GM19351 (cell line): ENCODE measurements at regions not wholly inside any gene's neighbourhood (a gene's known extent, or its start where the extent isn't known, plus 50 kb on each side); places are given as distances from the start of the nearest gene placed in this dataset.
"Not testable (repeated sequence)": the region's sequence is repeated elsewhere in the genome, so short reads cannot be mapped to it uniquely, and the experiment has no call there.

ENCODE experiments used
- ATAC-seq: cut with Tn5 transposase; IDR thresholded peaks from one replicate; pipeline ENCODE4 v1.9.1; 2021; ENCODE audit warnings: mild to moderate bottlenecking, moderate library complexity; ENCODE audit not compliant: unreplicated experiment

DNA sequence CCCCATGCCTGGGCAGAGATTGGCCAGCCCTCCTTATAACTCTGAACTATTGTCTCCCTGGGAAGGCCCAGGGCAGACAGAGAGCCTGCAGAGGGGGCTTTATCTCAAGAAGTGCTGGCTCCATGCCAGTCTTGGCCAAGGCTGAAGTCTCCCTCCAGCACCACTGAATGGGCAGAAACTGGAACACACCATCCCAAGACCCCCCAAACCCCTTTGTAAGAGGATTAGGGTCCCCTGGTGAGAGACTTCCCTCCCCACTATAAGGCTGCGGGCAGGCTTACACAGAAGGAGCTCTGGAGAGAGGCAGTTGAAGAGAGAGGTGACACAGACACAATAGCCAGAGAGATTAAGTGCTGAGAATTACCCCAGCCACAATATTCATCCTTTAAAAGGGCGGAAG, 97.2 kb downstream of the NAV1 start:
- ATAC-seq, result no peak

DNA sequence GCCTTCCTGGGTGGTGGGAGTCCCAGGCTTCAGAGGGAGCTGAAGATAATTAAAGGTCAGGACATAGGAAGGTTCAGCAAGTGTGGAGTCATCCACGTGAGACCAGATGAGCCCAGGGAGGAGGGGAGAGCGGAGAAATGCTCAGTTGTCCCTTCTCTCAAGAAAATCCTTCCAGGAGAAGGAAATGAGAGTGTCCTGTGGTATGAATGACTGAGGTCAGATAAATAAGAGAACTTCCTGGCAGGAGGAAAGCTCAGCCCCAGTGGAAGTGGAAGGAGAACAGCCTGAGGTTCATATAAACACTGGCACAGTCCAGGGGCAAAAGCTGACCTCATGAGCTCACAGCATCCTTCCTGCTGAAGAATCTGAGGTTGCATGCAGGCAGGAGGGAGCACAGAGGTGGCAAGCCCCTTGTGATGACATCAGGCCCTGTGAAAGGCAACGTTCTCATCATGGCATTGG, 97.6 kb downstream of the NAV1 start:
- ATAC-seq, result no peak

DNA sequence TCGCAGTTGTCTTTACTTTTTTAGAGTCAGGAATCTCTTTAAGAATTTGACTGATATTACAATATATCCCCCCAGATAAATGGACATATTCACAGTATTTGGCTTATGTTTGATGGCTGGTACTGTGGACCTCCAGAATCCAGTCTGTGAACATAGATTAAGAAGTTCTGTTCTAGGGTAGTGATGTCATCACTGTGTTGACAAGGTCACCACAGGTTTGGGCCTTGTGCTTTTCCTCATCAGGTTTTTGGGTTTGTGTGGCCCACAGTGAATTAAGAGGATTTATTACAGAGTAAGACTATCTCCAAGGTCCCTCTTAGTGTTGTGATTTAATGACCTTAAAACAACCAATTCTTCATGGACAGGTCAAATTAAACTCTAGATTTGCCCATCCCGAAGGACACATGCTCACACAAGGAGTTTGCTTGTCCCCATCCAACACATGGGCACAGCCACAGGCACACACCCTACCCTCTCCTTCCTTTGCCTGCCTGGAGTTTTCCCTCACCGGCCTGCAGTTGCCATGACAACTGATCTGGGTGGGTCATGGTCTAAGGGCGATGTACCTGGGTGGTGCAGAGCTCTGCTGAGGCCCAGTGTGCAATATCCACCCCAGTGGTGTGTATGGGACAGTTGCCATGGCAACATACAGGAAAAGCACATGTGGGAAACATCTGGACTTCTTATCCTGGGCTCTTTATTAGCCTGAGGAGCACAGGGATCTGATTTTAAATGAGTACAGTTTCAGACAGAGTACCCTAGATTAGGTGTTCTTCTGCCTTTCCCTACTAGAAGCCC, 98.6 kb downstream of the NAV1 start:
- no peak for ATAC-seq

DNA sequence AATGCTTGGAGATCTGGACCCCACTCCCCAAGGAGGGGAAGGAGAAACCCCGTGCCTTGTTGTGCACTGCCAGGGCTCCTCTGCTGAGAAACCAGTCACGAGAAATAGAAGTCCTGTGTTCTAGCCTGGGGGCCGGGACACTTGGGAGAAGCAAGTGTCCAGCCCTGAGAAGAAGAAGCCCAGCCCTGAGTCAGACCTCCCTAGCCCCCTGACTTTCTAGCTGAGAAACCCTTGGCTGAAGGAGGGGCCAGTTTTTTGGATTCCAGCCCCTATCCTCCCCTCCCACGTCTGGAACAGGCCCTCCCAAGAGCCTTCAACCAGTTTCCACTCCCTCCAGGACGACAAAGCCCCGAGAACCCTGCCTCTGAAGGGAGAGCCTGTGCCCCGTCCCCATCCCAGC, 100.5 kb downstream of the NAV1 start:
- no peak for ATAC-seq

DNA sequence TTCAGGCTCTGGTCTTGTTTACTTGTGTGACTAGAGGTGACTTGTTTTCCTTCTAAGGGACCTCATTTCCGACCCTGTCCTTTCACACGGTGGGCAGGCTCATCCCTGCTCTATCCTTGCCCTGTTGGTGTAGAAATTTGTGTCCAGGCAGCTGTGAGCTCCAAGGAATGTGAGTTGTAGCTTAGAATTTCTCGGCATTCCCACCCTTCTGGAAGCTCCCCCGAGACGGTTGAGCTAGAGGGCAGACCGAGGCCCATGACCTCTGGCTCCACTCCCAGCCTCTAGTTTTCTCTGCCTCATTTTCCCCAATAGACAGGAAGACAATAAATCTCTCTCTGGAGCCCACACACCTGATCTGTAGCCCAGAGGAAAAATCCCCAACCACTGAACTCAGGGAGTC, 100.9 kb downstream of the NAV1 start:
- ATAC-seq, result no peak

DNA sequence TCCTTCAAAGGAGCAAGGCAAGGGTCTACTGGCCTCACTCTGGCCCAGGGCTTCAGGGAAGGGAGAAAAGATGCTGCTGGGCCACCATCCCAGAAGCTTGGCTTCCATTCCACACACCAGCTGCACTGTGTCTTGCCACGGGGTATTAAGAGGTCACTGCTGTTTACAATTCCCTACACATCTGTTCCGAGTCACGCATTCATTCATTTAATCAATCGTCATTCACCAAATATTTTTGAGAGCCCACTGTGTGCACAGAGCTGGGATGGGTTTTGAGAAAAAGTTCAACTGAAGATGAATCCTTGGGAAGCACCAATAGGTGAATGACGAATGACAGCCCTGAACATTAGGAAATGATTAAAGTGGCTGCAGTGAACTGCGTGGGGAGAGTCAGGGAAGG, 101.7 kb downstream of the NAV1 start:
- no peak for ATAC-seq

DNA sequence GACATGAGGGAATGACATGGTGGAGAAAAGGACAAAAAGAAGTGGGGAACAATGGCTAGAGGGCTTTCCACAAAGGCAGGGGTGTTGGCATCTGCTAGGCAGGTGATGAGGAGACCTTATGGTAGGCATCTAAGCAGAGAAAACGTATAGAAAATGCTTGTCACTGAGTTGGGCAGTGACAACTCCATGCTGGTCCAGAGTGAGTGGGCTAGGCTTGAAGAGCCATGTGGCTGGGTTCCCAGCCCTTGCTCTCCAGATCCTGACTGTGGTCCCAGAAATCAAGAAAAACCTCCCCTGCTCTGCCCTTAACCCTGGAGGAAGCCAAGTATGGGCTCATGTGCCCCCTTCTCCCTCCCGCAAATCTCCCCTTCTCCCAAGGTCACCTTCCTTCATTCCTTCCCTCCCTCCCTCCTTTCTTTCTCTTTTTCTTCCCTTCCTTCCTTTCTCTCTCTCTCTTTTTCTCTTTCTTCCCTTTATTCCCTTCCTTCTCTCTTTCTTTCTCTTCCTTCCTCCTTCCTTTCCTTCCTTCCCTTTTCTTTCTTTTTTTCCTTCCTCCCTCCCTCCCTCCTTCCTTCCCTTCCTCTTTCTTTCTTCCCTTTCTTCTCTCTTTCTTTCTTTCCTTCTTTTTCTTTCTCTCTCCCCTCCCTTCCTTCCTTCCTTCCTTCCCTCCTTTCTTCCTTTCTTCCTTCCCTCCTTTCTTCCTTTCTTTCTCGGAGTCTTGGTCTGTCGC, 102.8 kb downstream of the NAV1 start:
- no peak for ATAC-seq

DNA sequence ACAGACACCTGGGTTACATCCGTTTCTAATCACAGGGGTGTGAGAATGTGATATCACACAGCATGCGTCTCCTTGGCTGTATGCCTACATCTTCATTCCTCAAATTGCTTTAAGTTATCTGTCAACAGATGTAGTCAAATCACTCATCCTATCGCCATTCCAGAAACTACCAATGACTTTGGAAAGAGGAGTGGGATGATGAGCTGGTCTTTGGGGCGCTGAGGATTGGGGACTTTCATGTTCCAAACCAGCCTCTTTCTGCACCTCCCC, 104.8 kb downstream of the NAV1 start:
- no peak for ATAC-seq

DNA sequence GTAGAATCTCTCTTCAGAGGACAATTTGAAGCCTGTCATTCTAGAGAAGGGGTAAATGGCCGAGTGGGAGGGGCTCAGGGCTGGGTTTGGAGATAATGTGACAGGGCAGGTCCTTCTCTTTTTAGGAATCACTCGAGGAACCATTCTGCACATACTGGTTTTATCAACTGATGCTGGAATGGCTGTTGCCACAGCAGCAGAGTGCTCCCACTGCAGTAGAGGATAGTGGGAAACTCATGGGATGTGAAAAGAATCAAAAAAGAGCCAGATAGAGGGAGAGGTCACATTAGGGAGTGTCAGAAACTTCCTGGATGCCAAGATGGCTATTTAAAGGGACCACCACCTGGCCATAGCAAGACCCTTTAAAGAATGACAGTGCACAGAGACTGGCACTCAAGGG, 105.3 kb downstream of the NAV1 start:
- no peak for ATAC-seq

DNA sequence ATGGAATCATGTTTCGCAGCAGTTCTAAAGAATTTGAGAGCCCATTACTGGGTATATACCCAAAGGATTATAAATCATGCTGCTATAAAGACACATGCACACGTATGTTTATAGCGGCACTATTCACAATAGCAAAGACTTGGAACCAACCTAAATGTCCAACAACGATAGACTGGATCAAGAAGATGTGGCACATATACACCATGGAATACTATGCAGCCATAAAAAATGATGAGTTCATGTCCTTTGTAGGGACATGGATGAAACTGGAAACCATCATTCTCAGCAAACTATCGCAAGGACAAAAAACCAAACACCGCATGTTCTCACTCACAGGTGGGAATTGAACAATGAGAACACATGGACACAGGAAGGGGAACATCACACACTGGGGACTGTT, 106.1 kb downstream of the NAV1 start:
- ATAC-seq, result not testable (repeated sequence)

DNA sequence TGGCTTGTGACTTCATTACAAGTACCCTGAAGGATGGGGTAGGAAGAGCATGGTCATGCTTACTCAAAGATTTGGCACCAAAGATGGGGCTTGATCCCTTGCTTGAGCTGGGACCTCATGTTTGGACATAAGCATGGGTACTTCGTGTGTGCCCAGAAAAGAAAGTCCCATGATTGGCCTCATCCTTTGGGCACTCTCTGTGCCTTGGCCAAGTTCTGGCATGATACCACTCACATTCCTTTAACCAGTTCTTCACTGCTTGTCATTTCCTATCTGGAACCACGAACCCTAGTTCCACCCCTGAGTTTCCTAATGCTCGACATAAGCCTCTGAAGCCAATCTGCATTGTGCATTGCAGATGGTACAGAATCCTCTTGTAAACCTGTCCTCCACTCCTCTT, 107.0 kb downstream of the NAV1 start:
- no peak for ATAC-seq

DNA sequence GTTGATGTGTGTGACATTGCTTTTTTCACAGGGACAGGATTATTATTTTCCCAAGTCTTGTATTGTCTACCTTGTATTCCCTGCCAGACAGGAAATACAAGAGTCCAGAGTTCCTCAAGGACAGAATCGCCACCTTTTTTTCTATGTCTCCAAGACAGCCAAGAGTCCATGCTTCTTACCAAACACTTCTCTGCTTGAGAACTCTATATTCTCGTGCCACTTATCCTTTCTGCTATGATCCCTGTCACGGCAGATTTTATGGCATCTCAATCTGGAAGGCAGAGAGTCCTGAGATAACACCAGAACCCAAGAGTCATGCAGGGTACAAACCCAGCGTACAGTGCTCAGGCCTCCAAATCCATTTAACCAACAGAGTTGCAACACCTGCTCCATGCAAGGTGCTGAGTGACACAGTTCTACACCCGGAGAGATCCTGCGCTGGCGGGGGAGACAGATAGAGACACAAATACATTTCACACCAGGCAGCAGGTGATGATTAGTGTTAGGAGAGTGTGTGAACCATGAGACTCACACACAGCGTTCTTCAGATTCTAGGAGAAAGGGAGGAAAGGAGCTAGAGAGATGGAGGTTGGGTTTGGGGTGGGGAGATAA, 107.6 kb downstream of the NAV1 start:
- no peak for ATAC-seq

DNA sequence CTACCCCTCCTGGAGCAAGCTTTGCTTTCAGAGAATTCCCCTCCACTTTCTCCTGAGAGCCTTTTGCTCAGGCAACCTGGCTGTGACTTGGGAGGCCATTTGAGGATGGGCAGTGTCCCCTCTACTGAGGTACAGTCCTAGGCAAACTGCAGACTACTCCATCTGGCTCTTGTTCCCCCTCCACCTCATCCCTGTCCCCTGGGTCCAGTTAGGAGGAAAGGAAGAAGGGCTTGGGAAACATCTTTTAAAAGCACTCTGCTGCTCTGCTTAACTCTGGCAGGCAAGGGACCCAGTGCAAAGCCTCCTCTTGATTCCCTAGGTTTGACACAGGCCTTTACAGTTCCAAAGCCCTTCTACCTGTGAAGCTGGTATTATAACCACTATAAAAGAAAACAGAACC, 108.2 kb downstream of the NAV1 start:
- ATAC-seq, result no peak

DNA sequence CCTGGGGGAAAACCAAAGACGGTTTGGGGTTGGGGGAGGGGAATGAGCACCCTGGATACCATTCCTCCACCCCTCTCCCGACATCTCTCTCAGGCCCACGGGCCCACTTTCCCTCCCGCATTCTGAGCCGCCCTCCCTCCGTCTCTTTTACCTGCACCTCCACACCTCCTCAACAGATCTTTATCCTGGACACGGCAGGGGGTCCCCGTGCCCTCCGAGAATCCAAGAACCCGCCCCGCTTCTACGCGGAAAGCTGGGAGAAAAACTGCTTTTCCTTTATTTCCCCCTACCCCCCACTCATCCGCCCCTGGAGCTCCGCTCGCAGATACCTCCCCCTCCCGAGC, 108.8 kb downstream of the NAV1 start:
- ATAC-seq, result no peak

DNA sequence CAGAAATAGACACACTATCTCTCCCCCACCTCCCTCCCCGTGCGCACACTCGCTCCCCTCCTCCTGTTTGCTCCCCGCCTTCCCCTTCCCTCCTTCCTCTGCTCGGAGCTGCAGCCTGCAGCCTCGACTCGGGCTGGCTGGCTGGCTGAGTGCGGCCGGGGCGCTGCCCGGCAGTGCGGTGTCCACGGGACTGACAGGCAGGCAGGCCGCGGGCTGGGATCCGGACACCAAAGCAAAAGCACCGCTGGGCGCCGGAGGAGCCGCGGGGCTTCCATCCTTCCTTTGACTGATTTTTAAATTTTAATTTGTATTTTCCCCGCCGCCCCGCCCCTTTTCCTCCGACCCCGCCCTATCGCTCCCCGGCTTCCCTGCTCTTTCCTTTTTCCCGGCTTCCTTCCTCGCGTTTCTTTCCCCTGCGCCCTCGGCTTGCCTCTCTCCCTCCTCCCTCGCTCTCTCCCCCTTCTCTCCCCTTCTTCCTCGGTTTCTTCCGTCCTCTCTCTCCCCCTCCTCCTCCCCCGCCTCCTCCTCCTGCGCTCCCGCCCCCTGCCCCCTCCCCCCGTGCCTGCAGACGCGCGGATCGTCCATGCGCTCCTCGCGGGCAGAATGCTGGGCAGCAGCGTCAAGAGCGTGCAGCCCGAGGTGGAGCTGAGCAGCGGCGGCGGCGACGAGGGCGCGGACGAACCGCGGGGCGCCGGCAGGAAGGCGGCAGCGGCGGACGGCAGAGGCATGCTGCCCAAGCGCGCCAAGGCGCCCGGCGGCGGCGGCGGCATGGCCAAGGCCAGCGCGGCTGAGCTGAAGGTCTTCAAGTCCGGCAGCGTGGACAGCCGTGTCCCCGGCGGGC, 109.4 kb downstream of the NAV1 start:
- ATAC-seq, result no peak

DNA sequence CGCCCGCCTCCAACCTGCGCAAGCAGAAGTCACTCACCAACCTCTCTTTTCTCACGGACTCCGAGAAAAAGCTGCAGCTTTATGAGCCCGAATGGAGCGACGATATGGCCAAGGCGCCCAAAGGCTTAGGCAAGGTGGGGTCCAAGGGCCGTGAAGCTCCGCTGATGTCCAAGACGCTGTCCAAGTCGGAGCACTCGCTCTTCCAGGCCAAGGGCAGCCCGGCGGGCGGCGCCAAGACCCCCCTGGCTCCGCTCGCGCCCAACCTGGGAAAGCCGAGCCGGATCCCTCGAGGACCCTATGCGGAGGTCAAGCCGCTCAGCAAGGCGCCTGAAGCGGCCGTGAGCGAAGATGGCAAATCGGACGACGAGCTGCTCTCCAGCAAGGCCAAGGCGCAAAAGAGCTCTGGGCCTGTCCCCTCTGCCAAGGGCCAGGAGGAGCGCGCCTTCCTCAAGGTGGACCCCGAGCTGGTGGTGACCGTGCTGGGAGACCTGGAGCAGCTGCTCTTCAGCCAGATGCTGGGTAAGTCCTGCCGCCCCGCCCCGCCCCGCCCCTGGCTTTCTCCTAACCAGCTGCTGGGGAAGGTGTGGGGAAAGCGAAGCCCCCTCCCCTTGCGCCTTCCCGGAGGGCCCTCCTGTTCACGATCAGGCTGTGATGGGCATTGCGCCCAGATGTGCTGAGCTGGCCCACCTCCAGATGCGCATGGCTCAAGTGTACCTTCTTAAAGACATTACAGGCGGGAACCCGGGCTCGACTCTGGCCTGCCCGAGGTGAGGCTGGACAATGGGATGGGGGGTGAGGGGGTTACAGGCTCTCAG, 110.2 kb downstream of the NAV1 start:
- ATAC-seq, result no peak

DNA sequence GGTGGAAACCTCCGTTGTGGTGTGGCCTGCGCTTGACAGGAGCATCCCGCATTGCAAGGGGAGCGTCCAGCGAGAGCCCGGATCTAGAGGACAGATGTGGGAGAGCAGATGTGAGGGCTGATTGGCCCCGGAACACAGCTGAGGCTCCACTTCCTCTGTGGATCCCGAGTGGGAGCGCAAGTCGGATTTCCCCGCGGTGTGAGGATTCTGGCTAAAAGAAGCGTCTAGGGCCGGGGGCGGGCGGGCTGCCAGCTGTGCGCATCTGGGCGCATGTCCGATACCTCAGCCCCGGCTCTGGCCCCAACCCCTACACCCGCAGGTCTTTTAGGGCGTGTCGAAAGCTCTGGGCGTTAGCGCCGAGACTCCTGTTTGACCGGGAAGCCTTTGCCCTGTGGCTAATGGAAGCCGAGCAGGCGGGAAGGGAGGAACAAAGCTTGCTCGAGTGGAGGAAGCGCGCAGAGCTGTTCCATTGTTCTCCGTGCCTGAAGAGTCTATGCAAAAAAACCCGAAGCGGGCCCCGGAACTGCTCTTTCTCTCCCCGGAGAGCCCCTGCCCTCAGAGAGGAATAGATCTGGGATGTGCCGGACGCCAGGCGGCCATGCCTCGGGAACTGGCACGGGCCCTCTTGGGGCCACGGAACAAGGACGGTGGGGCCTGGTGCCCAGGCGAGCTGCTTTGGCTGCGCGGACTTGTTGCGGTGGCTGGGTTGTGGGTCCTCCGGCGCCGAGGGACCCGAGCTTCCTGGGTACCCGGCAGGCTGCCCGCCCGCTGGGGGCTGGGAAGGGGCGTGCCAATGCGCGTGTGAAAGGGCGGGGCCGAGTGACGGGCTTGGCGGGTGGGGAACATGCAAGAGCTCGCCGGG, 111.1 kb downstream of the NAV1 start:
- no peak for ATAC-seq

DNA sequence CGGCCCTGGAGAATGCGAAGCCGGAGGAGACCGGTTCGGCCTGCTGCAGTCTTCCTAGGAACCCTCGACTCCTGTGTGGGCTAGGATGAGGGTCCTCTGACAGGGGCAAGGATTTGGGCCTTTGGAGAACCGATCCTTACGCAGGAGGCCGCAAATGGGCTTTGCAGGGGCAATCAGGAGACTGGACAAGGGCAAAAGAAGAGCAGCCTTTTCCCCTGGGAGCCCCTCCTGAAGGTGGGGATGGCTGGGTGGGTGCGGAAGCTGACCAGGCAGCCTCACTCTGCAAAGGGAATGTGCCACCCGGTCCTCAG, 111.7 kb downstream of the NAV1 start:
- ATAC-seq, result no peak

DNA sequence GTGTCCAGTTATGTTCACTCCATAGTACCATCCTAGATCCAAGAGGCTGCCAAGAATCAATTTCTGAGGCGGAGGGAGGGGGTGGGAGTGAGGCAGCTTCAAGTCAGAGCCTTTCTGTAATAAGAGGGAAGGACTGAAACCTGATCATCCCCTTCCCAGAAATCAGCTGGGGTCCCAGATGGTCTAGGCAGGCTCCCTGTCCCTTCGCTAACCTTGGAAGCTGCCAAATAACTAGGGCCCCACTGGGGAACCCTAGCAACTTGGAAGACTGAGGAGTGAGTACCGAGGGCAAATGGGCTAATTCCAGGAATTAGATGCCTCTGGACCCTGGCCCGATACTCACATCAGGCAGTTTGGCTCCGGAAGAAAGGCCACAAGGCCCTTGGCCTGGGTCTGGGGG, 113.3 kb downstream of the NAV1 start:
- no peak for ATAC-seq

DNA sequence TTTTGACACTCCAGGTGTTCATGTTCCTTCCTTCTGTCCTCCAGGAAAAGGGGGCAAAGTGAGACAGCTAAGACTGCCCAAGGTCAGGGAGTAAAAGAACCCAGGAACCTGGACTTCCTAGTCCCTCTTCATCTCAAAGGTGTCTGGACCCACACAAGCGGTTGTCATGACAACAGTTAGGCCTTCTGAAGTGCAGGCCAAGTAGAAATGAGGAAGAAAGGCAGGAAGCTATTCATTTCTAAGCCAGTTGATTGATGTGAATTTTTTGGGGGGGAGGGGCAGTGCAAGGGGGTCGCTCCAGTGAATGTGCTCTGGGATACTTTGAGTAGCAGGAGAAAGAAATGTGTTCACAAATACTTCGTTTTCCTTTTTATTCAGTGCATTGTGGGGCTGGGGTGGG, 114.3 kb downstream of the NAV1 start:
- no peak for ATAC-seq
